Neural cell (in vitro differentiated cells): ENCODE measurements at regions not wholly inside any gene's neighbourhood (a gene's known extent, or its start where the extent isn't known, plus 50 kb on each side); places are given as distances from the start of the nearest gene placed in this dataset.

Source experiments
- H2AFZ ChIP-seq: fragments of 200-600, 300-800 bp; sonication (generic), shearing (Covaris generic); 2 replicates; pipeline ENCODE4 v1.6.0; 2014; ENCODE audit warnings: low read depth, mild to moderate bottlenecking, antibody characterized with exemption, low read length, moderate library complexity
- H3F3A ChIP-seq: fragments of 200-600 bp; shearing (Covaris generic); 2 replicates; pipeline ENCODE4 v1.6.1; 2016; ENCODE audit warnings: mild to moderate bottlenecking, moderate library complexity, mixed read lengths, antibody characterized with exemption, low read length; ENCODE audit not compliant: insufficient read depth, poor library complexity, severe bottlenecking
- H3K27ac ChIP-seq: fragments of 200-600, 300-800 bp; sonication (generic), shearing (Covaris generic); 2 replicates; pipeline ENCODE4 v1.5.1; 2014; ENCODE audit warnings: mild to moderate bottlenecking, low read length, moderate library complexity
- H3K27me3 ChIP-seq: fragments of 300-800, 200-600 bp; sonication (generic), shearing (Covaris generic); 2 replicates; pipeline ENCODE4 v1.6.0; 2014; ENCODE audit warnings: mild to moderate bottlenecking, low read depth, low read length, moderate library complexity; ENCODE audit not compliant: insufficient read depth
- H3K36me3 ChIP-seq: fragments of 300-800, 200-600 bp; sonication (generic), shearing (Covaris generic); 2 replicates; pipeline ENCODE4 v1.5.1; 2014; ENCODE audit warnings: mild to moderate bottlenecking, antibody characterized with exemption, low read length, moderate library complexity; ENCODE audit not compliant: insufficient read depth
- H3K4me2 ChIP-seq: fragments of 300-800, 200-600 bp; sonication (generic), shearing (Covaris generic); 2 replicates; pipeline ENCODE4 v1.6.0; 2014; ENCODE audit warnings: mild to moderate bottlenecking, low read length
- H3K4me3 ChIP-seq: fragments of 300-800, 200-600 bp; sonication (generic), shearing (Covaris generic); 2 replicates; pipeline ENCODE4 v1.5.1; 2014; ENCODE audit warnings: mild to moderate bottlenecking, low read length, moderate library complexity
- H3K79me2 ChIP-seq: fragments of 200-600 bp; shearing (Covaris generic); replicated peaks from 2 replicates; pipeline ENCODE4 v1.6.0; 2014; ENCODE audit warnings: mild to moderate bottlenecking, low read length, moderate library complexity; ENCODE audit not compliant: insufficient read depth
- H3K9ac ChIP-seq: fragments of 300-800, 200-600 bp; sonication (generic), shearing (Covaris generic); 2 replicates; pipeline ENCODE4 v1.6.1; 2016; ENCODE audit warnings: mild to moderate bottlenecking, low read length, mixed read lengths
- H3K9me2 ChIP-seq: fragments of 200-600 bp; shearing (Covaris generic); 2 replicates; pipeline ENCODE4 v1.6.1; 2016; ENCODE audit warnings: mild to moderate bottlenecking, low read length, mixed read lengths; ENCODE audit not compliant: insufficient read depth
- H3K9me3 ChIP-seq: fragments of 200-600, 300-800 bp; sonication (generic), shearing (Covaris generic); 2 replicates; pipeline ENCODE4 v1.6.1; 2016; ENCODE audit warnings: mild to moderate bottlenecking, mixed run types, low read length, moderate library complexity, mixed read lengths
- H4K20me1 ChIP-seq: fragments of 200-600 bp; shearing (Covaris generic); 2 replicates; pipeline ENCODE4 v1.6.1; 2016; ENCODE audit warnings: mild to moderate bottlenecking, mixed run types; ENCODE audit not compliant: insufficient read depth
- EP300 ChIP-seq: fragments of 450-650 bp; conservative IDR thresholded peaks from 2 replicates; pipeline ENCODE4 v1.6.1; 2014; ENCODE audit warnings: antibody characterized with exemption, mild to moderate bottlenecking, moderate library complexity; ENCODE audit not compliant: poor library complexity, severe bottlenecking
- EZH2 ChIP-seq: fragments of 200-600, 300-800 bp; shearing (Covaris generic), sonication (generic); IDR thresholded peaks from 2 replicates; pipeline ENCODE4 v1.6.1; 2014; ENCODE audit warnings: antibody characterized with exemption, low read length, borderline replicate concordance, mild to moderate bottlenecking; ENCODE audit not compliant: insufficient read depth, poor library complexity, severe bottlenecking
- MXI1 ChIP-seq: fragments of 450-650 bp; conservative IDR thresholded peaks from 2 replicates; pipeline ENCODE4 v1.6.1; 2014; ENCODE audit warnings: antibody characterized with exemption, mild to moderate bottlenecking; ENCODE audit not compliant: poor library complexity, severe bottlenecking
- POLR2AphosphoS5 ChIP-seq: IDR thresholded peaks from 2 replicates; pipeline ENCODE4 v1.6.1; 2012
- RAD21 ChIP-seq: fragments of 450-650 bp; conservative IDR thresholded peaks from 2 replicates; pipeline ENCODE4 v1.6.1; 2014; ENCODE audit warnings: antibody characterized with exemption, mild to moderate bottlenecking, moderate library complexity
- SMC3 ChIP-seq: fragments of 450-650 bp; conservative IDR thresholded peaks from 2 replicates; pipeline ENCODE4 v1.6.1; 2014; ENCODE audit warnings: antibody characterized with exemption, mild to moderate bottlenecking, moderate library complexity; ENCODE audit not compliant: poor library complexity
- TAF1 ChIP-seq: IDR thresholded peaks from 2 replicates; pipeline ENCODE4 v1.6.1; 2012; ENCODE audit warnings: low read depth
- TF ChIP-seq, protein P1 (sequence below): IDR thresholded peaks from 2 replicates; pipeline ENCODE4 v1.6.1; 2012; ENCODE audit warnings: borderline replicate concordance
- TF ChIP-seq, protein P2 (sequence below): fragments of 450-650 bp; IDR thresholded peaks from 2 replicates; pipeline ENCODE4 v1.5.1; 2014; ENCODE audit warnings: antibody characterized with exemption, mild to moderate bottlenecking, moderate library complexity; ENCODE audit not compliant: poor library complexity, severe bottlenecking

- no peaks in the 10 kb centered on the region for H3K27me3 ChIP-seq
- H3F3A ChIP-seq, result no peaks in the 10 kb centered on the region
- no peaks in the 10 kb centered on the region for H3K9me3 ChIP-seq
- H3K79me2 ChIP-seq, result no peaks in the 10 kb centered on the region
- no peak overlapping the region for H3K4me3 ChIP-seq
- no peak overlapping the region for H3K9ac ChIP-seq
- H4K20me1 ChIP-seq, result no peaks in the 10 kb centered on the region
- H2AFZ ChIP-seq, result no peak overlapping the region
- H3K4me2 ChIP-seq, result no peak overlapping the region
- TF ChIP-seq POLR2AphosphoS5 (no peak), RAD21 (no peak), MXI1 (no peak), EP300 (no peak), SMC3 (no peak), EZH2 (no peak), TAF1 (no peak)
- TF ChIP-seq, protein P1, sequence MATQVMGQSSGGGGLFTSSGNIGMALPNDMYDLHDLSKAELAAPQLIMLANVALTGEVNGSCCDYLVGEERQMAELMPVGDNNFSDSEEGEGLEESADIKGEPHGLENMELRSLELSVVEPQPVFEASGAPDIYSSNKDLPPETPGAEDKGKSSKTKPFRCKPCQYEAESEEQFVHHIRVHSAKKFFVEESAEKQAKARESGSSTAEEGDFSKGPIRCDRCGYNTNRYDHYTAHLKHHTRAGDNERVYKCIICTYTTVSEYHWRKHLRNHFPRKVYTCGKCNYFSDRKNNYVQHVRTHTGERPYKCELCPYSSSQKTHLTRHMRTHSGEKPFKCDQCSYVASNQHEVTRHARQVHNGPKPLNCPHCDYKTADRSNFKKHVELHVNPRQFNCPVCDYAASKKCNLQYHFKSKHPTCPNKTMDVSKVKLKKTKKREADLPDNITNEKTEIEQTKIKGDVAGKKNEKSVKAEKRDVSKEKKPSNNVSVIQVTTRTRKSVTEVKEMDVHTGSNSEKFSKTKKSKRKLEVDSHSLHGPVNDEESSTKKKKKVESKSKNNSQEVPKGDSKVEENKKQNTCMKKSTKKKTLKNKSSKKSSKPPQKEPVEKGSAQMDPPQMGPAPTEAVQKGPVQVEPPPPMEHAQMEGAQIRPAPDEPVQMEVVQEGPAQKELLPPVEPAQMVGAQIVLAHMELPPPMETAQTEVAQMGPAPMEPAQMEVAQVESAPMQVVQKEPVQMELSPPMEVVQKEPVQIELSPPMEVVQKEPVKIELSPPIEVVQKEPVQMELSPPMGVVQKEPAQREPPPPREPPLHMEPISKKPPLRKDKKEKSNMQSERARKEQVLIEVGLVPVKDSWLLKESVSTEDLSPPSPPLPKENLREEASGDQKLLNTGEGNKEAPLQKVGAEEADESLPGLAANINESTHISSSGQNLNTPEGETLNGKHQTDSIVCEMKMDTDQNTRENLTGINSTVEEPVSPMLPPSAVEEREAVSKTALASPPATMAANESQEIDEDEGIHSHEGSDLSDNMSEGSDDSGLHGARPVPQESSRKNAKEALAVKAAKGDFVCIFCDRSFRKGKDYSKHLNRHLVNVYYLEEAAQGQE, result no peak
- TF ChIP-seq, protein P2, sequence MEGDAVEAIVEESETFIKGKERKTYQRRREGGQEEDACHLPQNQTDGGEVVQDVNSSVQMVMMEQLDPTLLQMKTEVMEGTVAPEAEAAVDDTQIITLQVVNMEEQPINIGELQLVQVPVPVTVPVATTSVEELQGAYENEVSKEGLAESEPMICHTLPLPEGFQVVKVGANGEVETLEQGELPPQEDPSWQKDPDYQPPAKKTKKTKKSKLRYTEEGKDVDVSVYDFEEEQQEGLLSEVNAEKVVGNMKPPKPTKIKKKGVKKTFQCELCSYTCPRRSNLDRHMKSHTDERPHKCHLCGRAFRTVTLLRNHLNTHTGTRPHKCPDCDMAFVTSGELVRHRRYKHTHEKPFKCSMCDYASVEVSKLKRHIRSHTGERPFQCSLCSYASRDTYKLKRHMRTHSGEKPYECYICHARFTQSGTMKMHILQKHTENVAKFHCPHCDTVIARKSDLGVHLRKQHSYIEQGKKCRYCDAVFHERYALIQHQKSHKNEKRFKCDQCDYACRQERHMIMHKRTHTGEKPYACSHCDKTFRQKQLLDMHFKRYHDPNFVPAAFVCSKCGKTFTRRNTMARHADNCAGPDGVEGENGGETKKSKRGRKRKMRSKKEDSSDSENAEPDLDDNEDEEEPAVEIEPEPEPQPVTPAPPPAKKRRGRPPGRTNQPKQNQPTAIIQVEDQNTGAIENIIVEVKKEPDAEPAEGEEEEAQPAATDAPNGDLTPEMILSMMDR, result no peak
- H3K9me2 ChIP-seq, result no peaks in the 10 kb centered on the region
- H3K27ac ChIP-seq, result no peak overlapping the region
- H3K36me3 ChIP-seq, result no peaks in the 10 kb centered on the region
Measured at GRCh38 chr21:39066829-39067780, 116.1 kb downstream of the PSMG1 start.

GRCh38 chr21:39065917-39066316, 117.3 kb downstream of the PSMG1 start:
- no peaks in the 10 kb centered on the region for H4K20me1 ChIP-seq
- no peak overlapping the region for H3K4me3 ChIP-seq
- H3K27ac ChIP-seq, result no peak overlapping the region
- no peaks in the 10 kb centered on the region for H3K27me3 ChIP-seq
- no peaks in the 10 kb centered on the region for H3F3A ChIP-seq
- TF ChIP-seq, protein P1, result no peak
- TF ChIP-seq RAD21, result no peak
- no peak for TF ChIP-seq TAF1
- TF ChIP-seq POLR2AphosphoS5, result no peak
- no peak for TF ChIP-seq MXI1
- no peak for TF ChIP-seq EP300
- no peak overlapping the region for H2AFZ ChIP-seq
- no peaks in the 10 kb centered on the region for H3K79me2 ChIP-seq
- no peak overlapping the region for H3K4me2 ChIP-seq
- no peak overlapping the region for H3K9ac ChIP-seq
- no peaks in the 10 kb centered on the region for H3K9me2 ChIP-seq
- no peaks in the 10 kb centered on the region for H3K36me3 ChIP-seq
- no peaks in the 10 kb centered on the region for H3K9me3 ChIP-seq
